Transverse colon (tissue), 3 donors: ENCODE measurements at regions not wholly inside any gene's neighbourhood (a gene's known extent, or its start where the extent isn't known, plus 50 kb on each side); places are given as distances from the start of the nearest gene placed in this dataset.

Source experiments
- EP300 ChIP-seq: sonication (generic); formaldehyde crosslinking; IDR thresholded peaks from one replicate; pipeline ENCODE4 v1.6.1; 2017; ENCODE audit warnings: antibody characterized with exemption, low read depth
- POLR2A ChIP-seq: fragments of 450-650 bp; IDR thresholded peaks from one replicate; pipeline ENCODE4 v1.6.1; 2016; ENCODE audit warnings: antibody characterized with exemption, mild to moderate bottlenecking, moderate library complexity
- TF ChIP-seq, protein P1 (sequence below), 5 experiments: fragments of 200-600 bp in 3 of 5; fragments of 450-650 bp in 2 of 5; sonication (generic) in 3 of 5; IDR thresholded peaks; 1 replicate in 2 of 5; 2 replicates in 3 of 5; pipeline ENCODE4 v1.5.1; 2016 to 2017; ENCODE audit warnings: antibody characterized with exemption in 5 of 5, inconsistent platforms in 3 of 5, mild to moderate bottlenecking in 2 of 5, moderate library complexity in 1 of 5

DNA sequence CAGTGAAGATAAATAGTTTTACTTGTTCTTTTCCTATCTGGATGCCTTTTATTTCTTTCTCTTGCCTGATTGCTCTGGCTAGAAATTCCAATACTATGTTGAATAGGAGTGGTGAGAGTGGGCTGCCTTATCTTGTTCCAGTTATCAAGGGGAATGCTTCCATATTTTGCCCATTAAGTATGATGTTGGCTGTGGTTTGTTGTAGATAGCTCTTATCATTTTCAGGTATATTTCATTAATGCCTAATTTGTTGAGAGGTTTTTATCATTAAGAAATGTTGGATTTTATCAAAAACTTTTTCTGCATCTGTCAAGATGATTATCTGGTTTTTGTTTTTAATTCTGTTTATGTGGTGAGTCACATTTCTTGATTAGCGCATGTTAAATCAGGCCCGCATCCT, 655.8 kb downstream of the NUP35 start:
- no peak for TF ChIP-seq POLR2A
- TF ChIP-seq, protein P1, sequence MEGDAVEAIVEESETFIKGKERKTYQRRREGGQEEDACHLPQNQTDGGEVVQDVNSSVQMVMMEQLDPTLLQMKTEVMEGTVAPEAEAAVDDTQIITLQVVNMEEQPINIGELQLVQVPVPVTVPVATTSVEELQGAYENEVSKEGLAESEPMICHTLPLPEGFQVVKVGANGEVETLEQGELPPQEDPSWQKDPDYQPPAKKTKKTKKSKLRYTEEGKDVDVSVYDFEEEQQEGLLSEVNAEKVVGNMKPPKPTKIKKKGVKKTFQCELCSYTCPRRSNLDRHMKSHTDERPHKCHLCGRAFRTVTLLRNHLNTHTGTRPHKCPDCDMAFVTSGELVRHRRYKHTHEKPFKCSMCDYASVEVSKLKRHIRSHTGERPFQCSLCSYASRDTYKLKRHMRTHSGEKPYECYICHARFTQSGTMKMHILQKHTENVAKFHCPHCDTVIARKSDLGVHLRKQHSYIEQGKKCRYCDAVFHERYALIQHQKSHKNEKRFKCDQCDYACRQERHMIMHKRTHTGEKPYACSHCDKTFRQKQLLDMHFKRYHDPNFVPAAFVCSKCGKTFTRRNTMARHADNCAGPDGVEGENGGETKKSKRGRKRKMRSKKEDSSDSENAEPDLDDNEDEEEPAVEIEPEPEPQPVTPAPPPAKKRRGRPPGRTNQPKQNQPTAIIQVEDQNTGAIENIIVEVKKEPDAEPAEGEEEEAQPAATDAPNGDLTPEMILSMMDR (IDR thresholded peaks at IDR 0.05): no peak
- no peak for TF ChIP-seq EP300
